COLO668 (cell line): ENCODE measurements at regions not wholly inside any gene's neighbourhood (a gene's known extent, or its start where the extent isn't known, plus 50 kb on each side); places are given as distances from the start of the nearest gene placed in this dataset.
"Not testable (repeated sequence)": the region's sequence is repeated elsewhere in the genome, so short reads cannot be mapped to it uniquely, and the experiment has no call there.

Experiments used
- DNase-seq: peaks from one replicate; lab custom pipeline; 2025; ENCODE audit not compliant: unreplicated experiment; lab: John Stamatoyannopoulos, UW

- DNase-seq, result no peak
Observed at GRCh38 chr10:36880898-36881297, 244.5 kb upstream of the ANKRD30A start.

DNA sequence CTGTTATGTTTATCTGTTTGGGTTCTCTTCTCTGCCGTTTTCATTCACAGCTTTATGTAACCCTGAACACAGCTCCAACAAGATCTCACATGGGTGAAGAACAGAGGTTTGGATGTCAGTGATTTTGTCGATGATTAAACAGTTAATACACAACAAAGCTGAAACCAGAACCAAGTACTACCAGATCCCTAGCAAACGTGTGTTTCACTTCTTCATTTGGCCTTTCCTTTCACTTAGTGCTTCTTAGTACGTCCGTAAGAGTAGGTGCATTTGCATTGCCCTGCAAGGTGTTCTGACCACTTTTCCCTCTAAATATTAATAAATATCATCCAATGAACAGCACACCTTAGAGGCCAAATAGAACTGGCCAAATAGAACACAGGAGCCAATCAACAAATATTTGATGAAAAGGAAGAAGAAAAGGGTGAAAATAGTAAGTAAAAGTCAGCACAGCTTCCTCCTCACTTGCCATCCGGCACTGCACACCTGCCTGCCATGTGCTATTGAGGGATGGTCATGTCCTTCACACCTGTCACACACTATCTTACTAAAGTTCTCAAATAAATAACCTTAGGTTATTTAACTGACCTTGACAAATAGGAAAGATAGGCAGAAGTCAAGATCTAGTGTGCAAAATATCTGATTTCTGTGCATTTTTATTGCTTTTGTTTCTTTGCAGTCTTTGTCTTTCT lies 252.6 kb upstream of the ANKRD30A start:
- no peak for DNase-seq

DNA sequence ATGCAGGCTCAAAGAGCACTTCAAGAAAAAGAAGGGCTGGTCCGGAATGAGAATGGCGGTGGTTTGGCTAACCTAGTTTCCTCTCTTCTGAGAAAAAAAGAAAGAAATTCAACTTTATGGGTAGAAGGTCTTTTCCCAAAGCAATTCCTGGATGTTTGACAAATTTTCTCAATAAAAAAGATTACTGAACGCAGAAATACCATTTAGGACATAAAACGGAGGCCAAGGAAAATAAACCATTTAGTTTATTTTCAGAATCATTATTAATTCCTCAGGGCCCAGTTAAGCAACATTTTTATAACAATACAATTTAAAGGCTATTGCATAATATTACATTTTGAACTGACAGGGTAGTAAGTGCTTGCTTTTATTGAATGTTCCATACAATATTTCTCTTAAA lies 284.6 kb upstream of the ANKRD30A start:
- no peak for DNase-seq

DNA sequence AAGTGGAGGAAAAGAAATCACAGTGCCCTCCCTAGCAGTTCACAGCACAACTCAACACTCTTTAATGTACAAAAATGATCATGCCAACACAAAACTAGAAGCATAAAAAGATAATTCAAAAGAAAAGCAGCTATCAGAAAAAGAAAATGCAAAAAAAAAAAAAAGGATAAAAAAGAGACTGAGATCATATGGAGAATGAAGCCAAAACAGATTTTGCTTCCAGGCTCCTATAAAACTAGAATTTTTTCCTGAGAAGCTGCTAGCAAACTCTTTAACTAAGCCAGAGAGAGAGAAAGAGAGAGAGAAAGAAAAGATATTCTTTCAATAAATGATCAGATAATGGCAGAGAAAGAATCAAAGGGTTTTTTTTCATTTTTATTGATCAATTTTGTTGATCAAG lies 288.0 kb upstream of the ANKRD30A start:
- DNase-seq, result no peak

- DNase-seq, result no peak
Observed at GRCh38 chr10:36819781-36820180, 305.6 kb upstream of the ANKRD30A start.

DNA sequence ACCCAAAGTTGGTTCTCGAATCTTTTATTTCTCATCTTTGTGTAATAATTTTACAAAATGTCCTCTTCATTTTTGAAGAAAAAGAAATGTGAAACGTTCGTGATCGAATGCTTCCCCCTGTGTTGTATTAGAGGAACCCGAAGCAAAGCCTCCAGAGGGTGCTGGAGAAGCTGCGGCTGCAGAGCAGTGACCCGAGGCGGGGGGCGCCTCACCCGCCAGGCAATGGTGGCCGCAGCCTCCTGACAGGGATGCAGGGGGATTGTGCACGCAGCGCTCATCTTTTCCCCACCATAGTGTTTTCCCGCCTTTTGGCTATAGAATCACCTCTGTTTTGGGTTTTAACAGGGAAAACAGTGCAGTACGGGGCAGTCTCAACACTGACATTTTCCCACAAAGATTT lies 307.5 kb upstream of the ANKRD30A start:
- DNase-seq, result no peak

GRCh38 chr10:36808625-36809362 lies 316.6 kb upstream of the ANKRD30A start:
- no peak for DNase-seq

DNA sequence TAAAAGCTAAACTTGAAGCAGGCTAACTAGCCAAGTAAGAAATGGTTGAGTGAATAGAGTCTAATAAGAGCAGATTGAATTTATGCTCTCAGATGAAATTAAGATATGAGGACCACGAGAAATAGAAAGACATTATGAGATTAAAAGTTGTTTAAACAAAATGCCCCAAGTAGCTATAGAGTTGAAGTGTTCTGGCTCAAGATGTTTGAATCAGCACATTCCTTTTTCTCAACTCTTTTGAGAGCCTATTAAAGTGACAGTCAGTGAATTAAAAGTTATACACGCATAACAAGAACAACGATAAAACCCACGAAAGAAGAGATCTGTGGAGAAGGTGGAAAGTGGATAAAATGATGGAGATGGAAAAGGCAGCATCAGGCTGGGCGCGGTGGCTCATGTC lies 322.2 kb upstream of the ANKRD30A start:
- no peak for DNase-seq

DNA sequence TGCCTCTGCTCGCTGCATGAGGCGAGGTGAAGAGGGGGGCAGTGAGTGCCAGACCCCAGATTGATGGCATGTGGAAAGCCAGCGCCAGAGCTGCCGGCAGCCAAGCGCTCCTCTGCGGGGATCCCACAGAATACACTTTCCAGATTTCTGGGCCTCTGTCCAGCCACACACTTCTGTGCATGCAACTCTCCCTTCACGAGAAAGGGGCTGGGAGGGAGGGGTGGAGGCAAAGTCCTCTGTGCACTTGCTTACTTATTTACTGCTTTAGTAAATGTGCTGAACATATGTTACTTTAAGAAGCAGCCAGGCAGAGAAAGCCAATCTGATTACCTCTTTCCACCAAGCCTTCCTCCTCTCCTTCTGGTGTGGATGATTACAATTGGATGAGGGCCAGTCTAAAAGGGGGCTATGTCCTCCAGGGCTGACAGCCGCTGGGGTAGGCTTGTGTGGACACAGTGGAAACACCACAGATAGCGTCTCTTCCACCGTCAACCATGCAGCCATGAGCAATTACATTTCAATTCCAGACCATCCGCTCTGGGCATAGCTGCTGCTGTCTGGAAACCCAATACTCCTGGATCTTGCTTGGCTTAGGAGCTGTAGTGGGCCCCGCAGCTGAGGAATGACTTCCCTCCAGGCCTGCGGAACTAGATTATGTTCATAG lies 322.8 kb upstream of the ANKRD30A start:
- DNase-seq, result no peak

DNA sequence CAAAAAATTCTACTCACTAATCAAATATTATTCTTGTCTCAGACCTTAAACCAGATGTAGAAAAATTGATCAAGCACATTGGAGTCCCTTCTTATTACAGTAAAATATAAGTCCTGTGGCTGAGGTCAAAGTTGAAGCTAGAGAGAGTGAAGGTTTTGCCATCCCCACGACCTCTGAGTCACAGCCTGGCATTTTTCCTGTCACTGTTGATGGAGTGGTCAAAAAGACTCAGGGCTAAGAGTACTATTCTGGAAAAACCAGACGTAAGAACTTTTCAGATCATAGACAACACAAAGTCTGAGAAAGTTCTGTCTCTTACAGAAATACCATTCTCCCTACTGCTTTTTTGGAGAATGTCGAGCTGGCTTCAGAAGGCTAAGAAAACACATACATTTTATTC lies 323.7 kb upstream of the ANKRD30A start:
- no peak for DNase-seq

DNA sequence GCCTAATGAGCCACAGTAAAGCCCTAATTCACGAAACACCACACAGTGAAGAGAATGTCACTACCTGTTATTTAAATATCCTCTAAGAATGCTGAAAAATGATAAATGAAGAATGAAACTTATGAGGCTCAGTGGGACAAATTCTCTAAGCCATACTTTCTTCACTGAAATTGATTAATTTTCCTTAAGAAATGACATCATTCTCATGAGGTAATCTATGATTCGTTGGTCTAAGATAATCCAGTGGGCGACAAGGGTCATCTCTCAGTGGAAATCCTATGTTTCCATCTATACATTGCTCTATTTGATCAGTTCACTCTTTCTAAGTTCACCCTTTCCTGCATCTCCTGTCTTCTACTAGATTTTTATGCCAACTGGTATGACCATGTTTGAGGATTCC lies 330.4 kb upstream of the ANKRD30A start:
- DNase-seq, result no peak

GRCh38 chr10:36789974-36790373 lies 335.4 kb upstream of the ANKRD30A start:
- DNase-seq, result no peak

DNA sequence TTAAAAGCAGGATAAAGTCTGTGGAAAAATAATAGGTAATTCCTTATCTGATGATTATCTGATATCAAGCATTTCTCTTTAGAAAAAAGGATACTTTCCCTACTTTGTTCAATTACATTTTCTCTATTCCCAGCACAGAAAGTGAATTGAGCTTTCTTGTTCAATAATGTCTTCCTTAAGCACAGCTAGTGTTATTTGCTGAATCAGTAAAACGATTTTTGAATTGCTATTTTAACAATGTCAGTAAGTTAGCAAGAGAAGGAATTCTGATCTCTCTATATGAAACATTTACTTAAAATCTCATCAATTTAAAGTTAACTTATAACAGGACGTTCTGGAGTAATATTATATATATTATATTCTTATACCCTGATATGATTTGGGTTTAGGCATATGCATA lies 337.2 kb upstream of the ANKRD30A start:
- no peak for DNase-seq

DNA sequence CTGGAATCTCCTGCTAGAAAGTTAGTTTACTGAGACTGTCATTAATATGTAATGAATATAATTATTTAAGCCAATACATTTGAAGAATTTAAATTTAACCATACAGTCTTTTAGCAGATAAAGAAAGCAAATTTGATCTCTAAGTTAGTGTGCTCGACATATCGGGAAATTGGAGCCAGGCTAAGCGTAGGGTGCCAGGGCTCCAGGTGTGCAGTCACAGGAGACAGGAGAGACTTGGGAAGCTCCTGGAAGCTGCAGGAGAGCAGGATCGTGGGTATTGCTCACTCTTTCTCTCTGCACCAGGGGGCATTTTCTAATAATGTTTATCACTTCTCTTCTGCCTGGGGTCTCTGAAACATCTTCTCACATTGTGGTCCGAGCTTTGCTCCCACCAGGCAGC lies 342.0 kb upstream of the ANKRD30A start:
- no peak for DNase-seq

- DNase-seq, result no peak
Observed at GRCh38 chr10:36781570-36781969, 343.8 kb upstream of the ANKRD30A start.

- DNase-seq, result no peak
Observed at GRCh38 chr10:36780158-36780557, 345.2 kb upstream of the ANKRD30A start.

GRCh38 chr10:36779238-36779846 lies 346.1 kb upstream of the ANKRD30A start:
- DNase-seq, result no peak

GRCh38 chr10:36778651-36779050 lies 346.7 kb upstream of the ANKRD30A start:
- DNase-seq, result no peak

DNA sequence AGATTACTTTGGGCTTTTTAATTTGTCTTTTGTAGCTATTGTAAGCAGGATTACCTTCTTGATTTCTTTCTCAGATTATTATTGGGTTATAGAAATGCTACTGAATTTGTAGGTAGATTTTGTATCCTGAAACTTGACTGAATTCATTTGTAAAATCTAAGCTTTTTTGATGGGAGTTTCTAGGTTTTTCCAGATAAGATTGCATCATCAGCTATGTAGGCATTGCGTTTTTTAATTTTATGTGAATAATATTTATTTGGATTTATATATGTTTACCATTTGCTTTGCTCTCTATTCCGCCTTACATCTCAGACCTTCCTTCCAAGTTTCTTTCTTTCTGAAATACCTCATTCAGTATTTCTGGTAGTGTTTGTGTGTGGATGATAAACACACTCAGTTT lies 351.7 kb upstream of the ANKRD30A start:
- DNase-seq, result no peak

DNA sequence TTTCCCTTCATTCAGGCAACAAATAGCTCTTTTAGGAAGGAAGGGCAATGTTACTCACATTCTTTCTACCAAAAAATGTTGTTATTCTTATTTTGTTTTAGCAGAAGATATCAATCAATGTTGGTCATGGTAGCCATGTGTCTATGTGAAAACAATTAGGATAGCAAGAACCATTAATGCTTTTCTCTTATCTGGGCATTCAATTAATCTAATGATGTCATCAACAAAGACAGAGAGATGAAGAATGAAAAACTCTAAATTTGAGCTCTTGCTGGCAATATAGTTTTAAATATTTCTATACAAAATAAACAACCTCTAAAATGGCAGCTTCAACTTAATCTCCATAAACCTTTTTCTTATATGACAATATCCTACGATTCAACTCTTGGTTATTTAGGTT lies 353.7 kb upstream of the ANKRD30A start:
- no peak for DNase-seq

GRCh38 chr10:36769741-36770140 lies 355.7 kb upstream of the ANKRD30A start:
- DNase-seq, result not testable (repeated sequence)

DNA sequence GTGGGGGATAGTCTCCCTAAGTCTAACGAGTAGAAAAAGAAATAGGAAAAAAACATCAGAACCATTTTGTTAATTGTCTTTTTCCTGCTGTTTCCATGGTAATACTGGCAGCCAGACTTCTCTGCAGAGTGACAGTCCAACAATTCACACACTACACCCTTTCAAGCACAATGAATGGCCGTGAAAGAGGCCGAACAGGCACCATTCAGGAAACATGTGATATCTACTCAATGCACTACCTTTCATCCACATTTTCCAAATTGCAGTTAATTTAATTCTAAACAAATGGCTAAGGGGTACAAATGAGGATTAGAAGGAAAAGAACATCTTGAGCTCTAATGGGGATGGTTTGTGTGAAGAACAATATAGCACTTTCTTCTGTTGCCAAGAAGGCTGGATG lies 358.5 kb upstream of the ANKRD30A start:
- DNase-seq, result no peak
